DOHH2 (cell line): ENCODE measurements at regions not wholly inside any gene's neighbourhood (a gene's known extent, or its start where the extent isn't known, plus 50 kb on each side); places are given as distances from the start of the nearest gene placed in this dataset.

Experiments used
- H3F3A ChIP-seq: fragments of 200-600 bp; sonication (generic), shearing (Covaris generic); 2 replicates; pipeline ENCODE4 v1.6.0; 2016; ENCODE audit warnings: antibody characterized with exemption, mild to moderate bottlenecking; ENCODE audit not compliant: control insufficient read depth, insufficient read depth
- H3K27ac ChIP-seq: fragments of 200-600 bp; sonication (generic); 2 replicates; pipeline ENCODE4 v1.5.1; 2014; ENCODE audit warnings: low read depth, mild to moderate bottlenecking, low read length, moderate library complexity
- H3K27me3 ChIP-seq: fragments of 200-600 bp; sonication (generic); 2 replicates; pipeline ENCODE4 v1.6.1; 2014; ENCODE audit warnings: mild to moderate bottlenecking, low read length, mixed read lengths; ENCODE audit not compliant: control insufficient read depth
- H3K36me3 ChIP-seq: fragments of 200-600 bp; sonication (generic); 2 replicates; pipeline ENCODE4 v1.6.1; 2014; ENCODE audit warnings: mild to moderate bottlenecking, low read length, moderate library complexity, mixed read lengths; ENCODE audit not compliant: control insufficient read depth
- H3K4me1 ChIP-seq: fragments of 200-600 bp; sonication (generic); 2 replicates; pipeline ENCODE4 v1.6.1; 2014; ENCODE audit warnings: mild to moderate bottlenecking, low read length, mixed read lengths; ENCODE audit not compliant: control insufficient read depth
- H3K4me2 ChIP-seq: fragments of 200-600 bp; sonication (generic); 2 replicates; pipeline ENCODE4 v1.6.0; 2014; ENCODE audit warnings: mild to moderate bottlenecking, low read length, moderate library complexity
- H3K4me3 ChIP-seq: fragments of 200-600 bp; sonication (generic); 2 replicates; pipeline ENCODE4 v1.5.1; 2014; ENCODE audit warnings: mild to moderate bottlenecking, low read length, mixed read lengths
- H3K79me2 ChIP-seq: fragments of 200-600 bp; sonication (generic); 2 replicates; pipeline ENCODE4 v1.6.1; 2014; ENCODE audit warnings: mild to moderate bottlenecking, low read length, mixed read lengths; ENCODE audit not compliant: control insufficient read depth
- H3K9me2 ChIP-seq: fragments of 200-600 bp; sonication (generic); replicated peaks from 2 replicates; pipeline ENCODE4 v1.6.1; 2014; ENCODE audit warnings: mild to moderate bottlenecking, low read length, mixed read lengths; ENCODE audit not compliant: control insufficient read depth
- H3K9me3 ChIP-seq: fragments of 200-600 bp; sonication (generic); 2 replicates; pipeline ENCODE4 v1.6.1; 2014; ENCODE audit warnings: antibody characterized with exemption, low read length, mixed read lengths; ENCODE audit not compliant: control insufficient read depth, insufficient read depth
- H4K20me1 ChIP-seq: fragments of 200-600 bp; sonication (generic); 2 replicates; pipeline ENCODE4 v1.6.0; 2014; ENCODE audit warnings: low read depth, mild to moderate bottlenecking, antibody characterized with exemption, low read length, moderate library complexity; ENCODE audit not compliant: control insufficient read depth, insufficient read depth
- EZH2phosphoT487 ChIP-seq: fragments of 200-600 bp; sonication (generic); IDR thresholded peaks from 2 replicates; pipeline ENCODE4 v1.6.1; 2017; ENCODE audit warnings: borderline replicate concordance, mild to moderate bottlenecking, antibody characterized with exemption, low read length, moderate library complexity, mixed read lengths
- TF ChIP-seq, protein P1 (sequence below): fragments of 200-600 bp; sonication (generic); IDR thresholded peaks from one replicate; pipeline ENCODE4 v1.5.1; 2014; ENCODE audit warnings: antibody characterized with exemption, mild to moderate bottlenecking, low read depth, low read length; ENCODE audit not compliant: poor library complexity, severe bottlenecking

DNA sequence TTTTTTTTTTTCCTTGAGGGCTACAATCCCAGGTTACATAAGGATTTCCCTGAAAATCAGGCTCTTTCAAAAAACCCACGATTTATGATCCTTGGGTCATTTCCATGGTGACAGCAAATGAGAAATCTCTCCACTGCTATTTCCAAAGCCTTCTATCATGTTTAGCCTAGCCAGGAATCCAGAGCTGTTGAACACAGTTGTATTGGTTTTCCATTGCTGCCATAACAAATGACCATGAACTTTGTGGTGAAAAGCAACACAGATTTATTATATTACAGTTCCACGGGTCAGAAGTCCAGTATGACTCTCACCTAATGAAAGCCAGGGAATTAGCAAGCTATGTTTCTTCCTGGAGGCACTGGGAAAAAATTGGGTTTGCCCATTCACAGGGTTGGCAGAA is 106.6 kb downstream of the MAF start:
- no peaks in the 10 kb centered on the region for H3K27me3 ChIP-seq
- no peaks in the 10 kb centered on the region for H3F3A ChIP-seq
- H3K27ac ChIP-seq: no peak overlapping the region
- TF ChIP-seq, protein P1, sequence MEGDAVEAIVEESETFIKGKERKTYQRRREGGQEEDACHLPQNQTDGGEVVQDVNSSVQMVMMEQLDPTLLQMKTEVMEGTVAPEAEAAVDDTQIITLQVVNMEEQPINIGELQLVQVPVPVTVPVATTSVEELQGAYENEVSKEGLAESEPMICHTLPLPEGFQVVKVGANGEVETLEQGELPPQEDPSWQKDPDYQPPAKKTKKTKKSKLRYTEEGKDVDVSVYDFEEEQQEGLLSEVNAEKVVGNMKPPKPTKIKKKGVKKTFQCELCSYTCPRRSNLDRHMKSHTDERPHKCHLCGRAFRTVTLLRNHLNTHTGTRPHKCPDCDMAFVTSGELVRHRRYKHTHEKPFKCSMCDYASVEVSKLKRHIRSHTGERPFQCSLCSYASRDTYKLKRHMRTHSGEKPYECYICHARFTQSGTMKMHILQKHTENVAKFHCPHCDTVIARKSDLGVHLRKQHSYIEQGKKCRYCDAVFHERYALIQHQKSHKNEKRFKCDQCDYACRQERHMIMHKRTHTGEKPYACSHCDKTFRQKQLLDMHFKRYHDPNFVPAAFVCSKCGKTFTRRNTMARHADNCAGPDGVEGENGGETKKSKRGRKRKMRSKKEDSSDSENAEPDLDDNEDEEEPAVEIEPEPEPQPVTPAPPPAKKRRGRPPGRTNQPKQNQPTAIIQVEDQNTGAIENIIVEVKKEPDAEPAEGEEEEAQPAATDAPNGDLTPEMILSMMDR: no peak
- TF ChIP-seq EZH2phosphoT487: no peak
- H3K36me3 ChIP-seq: no peaks in the 10 kb centered on the region
- H3K4me3 ChIP-seq: no peak overlapping the region
- no peaks in the 10 kb centered on the region for H3K4me1 ChIP-seq
- H3K4me2 ChIP-seq: no peak overlapping the region
- no peaks in the 10 kb centered on the region for H4K20me1 ChIP-seq
- no peaks in the 10 kb centered on the region for H3K79me2 ChIP-seq
- no peaks in the 10 kb centered on the region for H3K9me3 ChIP-seq
- no peaks in the 10 kb centered on the region for H3K9me2 ChIP-seq

DNA sequence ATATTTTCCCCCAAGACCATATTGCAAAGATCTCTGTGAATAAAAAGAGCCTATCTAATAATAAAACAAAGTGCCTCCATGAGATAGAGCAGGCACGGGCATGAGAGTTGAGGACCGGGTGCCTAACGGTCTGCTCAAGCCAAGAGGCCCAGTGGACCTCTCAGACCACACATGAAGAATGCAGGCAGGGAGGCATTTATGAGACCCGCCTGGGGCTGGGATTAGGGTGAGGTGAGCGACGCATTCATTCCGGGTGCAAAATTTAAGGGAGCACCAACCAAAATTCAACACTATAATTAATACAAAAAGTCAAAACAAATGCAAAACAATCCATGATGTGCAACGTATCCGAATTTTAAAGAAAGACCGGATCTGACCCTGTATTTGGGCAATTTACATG is 108.5 kb downstream of the MAF start:
- Histone ChIP-seq H3F3A (no peaks in the 10 kb centered on the region), H3K4me3 (no peak overlapping the region), H4K20me1 (no peaks in the 10 kb centered on the region), H3K36me3 (no peaks in the 10 kb centered on the region), H3K27ac (no peak overlapping the region), H3K4me1 (no peaks in the 10 kb centered on the region), H3K9me3 (no peaks in the 10 kb centered on the region), H3K27me3 (no peaks in the 10 kb centered on the region), H3K9me2 (no peaks in the 10 kb centered on the region), H3K79me2 (no peaks in the 10 kb centered on the region), H3K4me2 (no peak overlapping the region)
- TF ChIP-seq, protein P1: no peak
- no peak for TF ChIP-seq EZH2phosphoT487

DNA sequence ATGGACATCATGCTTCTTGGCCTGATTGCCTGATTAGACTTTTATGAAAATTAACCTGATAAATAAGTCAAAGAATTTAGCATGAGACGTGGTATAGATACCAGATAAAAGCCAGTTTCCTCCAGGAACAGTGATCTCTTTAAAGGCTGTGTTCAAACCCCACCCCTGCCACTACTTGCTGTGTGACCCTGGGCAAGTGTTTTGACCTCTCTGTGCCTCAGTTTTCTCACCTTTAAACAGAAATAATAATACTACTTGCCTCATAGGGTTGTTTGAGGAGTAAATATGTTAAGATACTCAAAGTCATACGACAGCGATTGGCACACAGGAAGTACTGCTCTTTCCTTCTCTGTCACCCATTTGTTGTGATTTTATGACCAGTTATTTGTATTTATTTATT is 115.5 kb downstream of the MAF start:
- H3K79me2 ChIP-seq: no peaks in the 10 kb centered on the region
- no peak for TF ChIP-seq EZH2phosphoT487
- TF ChIP-seq, protein P1: no peak
- no peaks in the 10 kb centered on the region for H3K4me1 ChIP-seq
- no peaks in the 10 kb centered on the region for H3K9me2 ChIP-seq
- H3K9me3 ChIP-seq: no peaks in the 10 kb centered on the region
- H4K20me1 ChIP-seq: no peaks in the 10 kb centered on the region
- H3K36me3 ChIP-seq: no peaks in the 10 kb centered on the region
- H3K27ac ChIP-seq: no peak overlapping the region
- no peak overlapping the region for H3K4me3 ChIP-seq
- no peaks in the 10 kb centered on the region for H3F3A ChIP-seq
- H3K4me2 ChIP-seq: no peak overlapping the region
- no peaks in the 10 kb centered on the region for H3K27me3 ChIP-seq

DNA sequence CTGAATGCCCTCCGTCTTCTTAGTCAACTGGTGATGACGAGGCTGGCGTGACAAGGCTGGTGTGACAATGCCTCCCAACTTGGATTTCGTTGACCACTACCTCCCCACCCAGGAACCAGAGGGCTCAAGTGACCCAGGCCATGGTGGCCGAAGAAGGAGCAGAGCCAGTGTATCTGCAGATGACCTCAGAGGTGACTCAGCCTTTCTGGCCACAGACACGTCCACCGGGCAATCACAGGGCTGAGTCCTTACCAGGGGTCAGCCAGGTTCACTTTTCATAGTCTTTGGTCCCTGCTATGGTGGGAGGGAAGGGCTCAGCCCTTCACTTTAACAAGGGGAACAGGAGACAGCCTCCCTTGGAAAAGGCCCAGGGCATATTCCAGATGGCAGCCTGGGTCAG is 116.3 kb downstream of the MAF start:
- Histone ChIP-seq H3F3A (no peaks in the 10 kb centered on the region), H3K79me2 (no peaks in the 10 kb centered on the region), H4K20me1 (no peaks in the 10 kb centered on the region), H3K27me3 (no peaks in the 10 kb centered on the region), H3K9me3 (no peaks in the 10 kb centered on the region), H3K9me2 (no peaks in the 10 kb centered on the region), H3K4me1 (no peaks in the 10 kb centered on the region), H3K36me3 (no peaks in the 10 kb centered on the region), H3K27ac (no peak overlapping the region), H3K4me3 (no peak overlapping the region), H3K4me2 (no peak overlapping the region)
- no peak for TF ChIP-seq EZH2phosphoT487
- TF ChIP-seq, protein P1: no peak
